CD4-positive, alpha-beta memory T cell (primary cell): ENCODE measurements at regions not wholly inside any gene's neighbourhood (a gene's known extent, or its start where the extent isn't known, plus 50 kb on each side); places are given as distances from the start of the nearest gene placed in this dataset.
"Not testable (repeated sequence)": the region's sequence is repeated elsewhere in the genome, so short reads cannot be mapped to it uniquely, and the experiment has no call there.

Experiments used
- CTCF ChIA-PET: fragments of 350-600 bp; sonication (Branson Sonifier 250); formaldehyde crosslinking; loops from one replicate; lab custom pipeline; 2021; ENCODE audit warnings: inconsistent platforms; ENCODE audit not compliant: partially characterized antibody; lab: Charles Lee
- POLR2A ChIA-PET: fragments of 350-600 bp; sonication (Branson Sonifier 250); formaldehyde crosslinking; loops from one replicate; lab custom pipeline; 2021; ENCODE audit not compliant: partially characterized antibody; lab: Charles Lee
- DNase-seq, 5 donors: peaks; one replicate each; pipeline versions ENCODE4 v3.0.0 to v3.0.0-alpha.2; 2020 to 2022; ENCODE audit warnings: mixed read lengths in 1 of 5
- H3K27ac ChIP-seq: one replicate; pipeline ENCODE4 v1.7.0; 2013; ENCODE audit warnings: low read depth, low read length
- H3K27me3 ChIP-seq: 2 replicates; pipeline ENCODE4 v1.7.0; 2013; ENCODE audit warnings: mild to moderate bottlenecking, low read length, moderate library complexity; ENCODE audit not compliant: insufficient read depth
- H3K36me3 ChIP-seq: 2 replicates; pipeline ENCODE4 v1.7.0; 2013; ENCODE audit warnings: mild to moderate bottlenecking, low read length, moderate library complexity; ENCODE audit not compliant: insufficient read depth
- H3K4me1 ChIP-seq: 2 replicates; pipeline ENCODE4 v1.7.0; 2013; ENCODE audit warnings: mild to moderate bottlenecking, low read length, moderate library complexity; ENCODE audit not compliant: insufficient read depth
- H3K4me3 ChIP-seq, 2 donors: one replicate each; pipeline ENCODE4 v1.7.0; 2013; ENCODE audit warnings: low read length in 2 of 2, mild to moderate bottlenecking in 1 of 2
- H3K9me3 ChIP-seq, 2 donors: one replicate each; pipeline ENCODE4 v1.7.0; 2013; ENCODE audit warnings: low read length in 2 of 2, control low read depth in 1 of 2; ENCODE audit not compliant: control insufficient read depth in 1 of 2
- H3K27ac Mint-ChIP-seq, 7 donors: one replicate each; pipeline ENCODE4 v1.8.0; 2020 to 2021; ENCODE audit warnings: mixed read lengths in 7 of 7, mild to moderate bottlenecking in 6 of 7, inconsistent platforms in 3 of 7, moderate library complexity in 3 of 7
- H3K27me3 Mint-ChIP-seq, 2 donors: one replicate each; pipeline ENCODE4 v1.8.0; 2020 to 2021; ENCODE audit warnings: mixed read lengths in 2 of 2
- H3K36me3 Mint-ChIP-seq, 2 donors: one replicate each; pipeline ENCODE4 v1.8.0; 2020 to 2021; ENCODE audit warnings: mixed read lengths in 2 of 2, inconsistent platforms in 1 of 2, mild to moderate bottlenecking in 1 of 2
- H3K4me1 Mint-ChIP-seq, 4 donors: one replicate each; pipeline ENCODE4 v1.8.0; 2020 to 2021; ENCODE audit warnings: mixed read lengths in 4 of 4, mild to moderate bottlenecking in 1 of 4
- H3K4me3 Mint-ChIP-seq, 8 donors: one replicate each; pipeline ENCODE4 v1.8.0; 2020 to 2021; ENCODE audit warnings: mixed read lengths in 8 of 8, mild to moderate bottlenecking in 7 of 8, moderate library complexity in 6 of 8, inconsistent platforms in 3 of 8
- H3K9me3 Mint-ChIP-seq, 8 donors: one replicate each; pipeline ENCODE4 v1.8.0; 2020 to 2021; ENCODE audit warnings: mixed read lengths in 8 of 8, mild to moderate bottlenecking in 5 of 8, inconsistent platforms in 3 of 8, moderate library complexity in 1 of 8
- intact Hi-C: fragments of 100-400 bp; cut with micrococcal nuclease; formaldehyde crosslinking; loops from one replicate; pipeline ENCODE4 v1.15.1; 2023

- peaks cover 13 to 16% of the 10 kb centered on the region in 2 donors for H3K27me3 Mint-ChIP-seq
- CTCF ChIA-PET, H3K4me1 Mint-ChIP-seq, H3K9me3 Mint-ChIP-seq, H3K27ac ChIP-seq, H3K27ac Mint-ChIP-seq, H3K4me3 ChIP-seq, H3K4me1 ChIP-seq, H3K4me3 Mint-ChIP-seq, DNase-seq, POLR2A ChIA-PET, H3K36me3 Mint-ChIP-seq, intact Hi-C loops, H3K36me3 ChIP-seq, H3K9me3 ChIP-seq, H3K27me3 ChIP-seq: not testable (repeated sequence)
Observed at GRCh38 chr2:48061656-48062055, 155.4 kb upstream of the FBXO11 start.

GRCh38 chr2:48065096-48065495 is 158.8 kb upstream of the FBXO11 start:
- H3K4me3 ChIP-seq: no peak overlapping the region
- H3K27ac ChIP-seq: no peak overlapping the region
- no peak overlapping the region for H3K4me3 Mint-ChIP-seq
- H3K36me3 Mint-ChIP-seq: no peaks in the 10 kb centered on the region
- no peaks in the 10 kb centered on the region for H3K36me3 ChIP-seq
- intact Hi-C loops: no loop called here
- ChIA-PET CTCF (no interaction called here), POLR2A (no interaction called here)
- H3K4me1 ChIP-seq: no peaks in the 10 kb centered on the region
- H3K9me3 Mint-ChIP-seq: peaks cover 0 to 4% (median 0%) of the 10 kb centered on the region in 8 donors
- peak overlapping the region in 1 of 7 donors; percentile 5 for H3K27ac Mint-ChIP-seq
- H3K4me1 Mint-ChIP-seq: no peaks in the 10 kb centered on the region
- H3K27me3 Mint-ChIP-seq: peaks cover 14% of the 10 kb centered on the region in 2 donors
- no peaks in the 10 kb centered on the region for H3K9me3 ChIP-seq
- DNase-seq: no peak
- no peaks in the 10 kb centered on the region for H3K27me3 ChIP-seq

GRCh38 chr2:48066000-48066399 is 159.7 kb upstream of the FBXO11 start:
- DNase-seq: no peak
- H3K27ac Mint-ChIP-seq: no peak overlapping the region
- Histone ChIP-seq H3K9me3 (no peaks in the 10 kb centered on the region), H3K4me1 (no peaks in the 10 kb centered on the region), H3K27me3 (no peaks in the 10 kb centered on the region), H3K27ac (no peak overlapping the region), H3K36me3 (no peaks in the 10 kb centered on the region), H3K4me3 (no peak overlapping the region)
- POLR2A ChIA-PET: no interaction called here
- CTCF ChIA-PET: no interaction called here
- no peak overlapping the region for H3K4me3 Mint-ChIP-seq
- H3K36me3 Mint-ChIP-seq: no peaks in the 10 kb centered on the region
- peaks cover 0 to 3% (median 0%) of the 10 kb centered on the region in 8 donors for H3K9me3 Mint-ChIP-seq
- intact Hi-C loops: no loop called here
- H3K4me1 Mint-ChIP-seq: no peaks in the 10 kb centered on the region
- peaks cover 10 to 14% of the 10 kb centered on the region in 2 donors for H3K27me3 Mint-ChIP-seq

- intact Hi-C loops: no loop called here
- peaks cover 0 to 3% (median 0%) of the 10 kb centered on the region in 8 donors for H3K9me3 Mint-ChIP-seq
- H3K4me3 Mint-ChIP-seq: no peak overlapping the region
- no peak overlapping the region for H3K4me3 ChIP-seq
- H3K36me3 ChIP-seq: no peaks in the 10 kb centered on the region
- no peaks in the 10 kb centered on the region for H3K9me3 ChIP-seq
- ChIA-PET POLR2A (no interaction called here), CTCF (no interaction called here)
- no peak for DNase-seq
- H3K36me3 Mint-ChIP-seq: no peaks in the 10 kb centered on the region
- no peak overlapping the region for H3K27ac Mint-ChIP-seq
- no peaks in the 10 kb centered on the region for H3K27me3 ChIP-seq
- no peaks in the 10 kb centered on the region for H3K4me1 Mint-ChIP-seq
- H3K27me3 Mint-ChIP-seq: peaks cover 6 to 12% of the 10 kb centered on the region in 2 donors
- no peaks in the 10 kb centered on the region for H3K4me1 ChIP-seq
- H3K27ac ChIP-seq: no peak overlapping the region
Observed at GRCh38 chr2:48069769-48070168, 163.5 kb upstream of the FBXO11 start.

- POLR2A ChIA-PET: no interaction called here
- Histone ChIP-seq H3K9me3 (no peaks in the 10 kb centered on the region), H3K4me3 (no peak overlapping the region), H3K27me3 (no peaks in the 10 kb centered on the region), H3K4me1 (no peaks in the 10 kb centered on the region), H3K36me3 (no peaks in the 10 kb centered on the region), H3K27ac (no peak overlapping the region)
- CTCF ChIA-PET: no interaction called here
- H3K4me3 Mint-ChIP-seq: no peak overlapping the region
- DNase-seq: no peak
- intact Hi-C loops: no loop called here
- H3K36me3 Mint-ChIP-seq: no peaks in the 10 kb centered on the region
- H3K27ac Mint-ChIP-seq: no peak overlapping the region
- H3K27me3 Mint-ChIP-seq: peaks cover 6 to 14% of the 10 kb centered on the region in 2 donors
- H3K9me3 Mint-ChIP-seq: peaks cover 0 to 3% (median 0%) of the 10 kb centered on the region in 8 donors
- no peaks in the 10 kb centered on the region for H3K4me1 Mint-ChIP-seq
Observed at GRCh38 chr2:48070415-48070814, 164.1 kb upstream of the FBXO11 start.

GRCh38 chr2:48072583-48072982 is 166.3 kb upstream of the FBXO11 start:
- no peak overlapping the region for H3K4me3 ChIP-seq
- Mint-ChIP-seq H3K36me3 (no peaks in the 10 kb centered on the region), H3K4me1 (no peaks in the 10 kb centered on the region), H3K27ac (no peak overlapping the region), H3K9me3 (peaks cover 0 to 3% (median 0%) of the 10 kb centered on the region in 8 donors), H3K4me3 (no peak overlapping the region), H3K27me3 (peaks cover 6 to 13% of the 10 kb centered on the region in 2 donors)
- intact Hi-C loops: no loop called here
- ChIA-PET CTCF (interaction anchor here (1.1 kb wide), 1 partner anchor 9 kb away, joined by 3 read pairs; no protein-coding TSS in a partner anchor), POLR2A (no interaction called here)
- no peaks in the 10 kb centered on the region for H3K36me3 ChIP-seq
- H3K27ac ChIP-seq: no peak overlapping the region
- no peaks in the 10 kb centered on the region for H3K9me3 ChIP-seq
- no peak for DNase-seq
- no peaks in the 10 kb centered on the region for H3K4me1 ChIP-seq
- no peaks in the 10 kb centered on the region for H3K27me3 ChIP-seq

- intact Hi-C loops: no loop called here
- H3K9me3 ChIP-seq: no peaks in the 10 kb centered on the region
- H3K36me3 ChIP-seq: no peaks in the 10 kb centered on the region
- no peak for DNase-seq
- H3K9me3 Mint-ChIP-seq: no peaks in the 10 kb centered on the region
- H3K4me3 Mint-ChIP-seq: no peak overlapping the region
- peaks cover 2 to 10% of the 10 kb centered on the region in 2 donors for H3K27me3 Mint-ChIP-seq
- no peak overlapping the region for H3K27ac Mint-ChIP-seq
- POLR2A ChIA-PET: no interaction called here
- no peaks in the 10 kb centered on the region for H3K36me3 Mint-ChIP-seq
- H3K4me3 ChIP-seq: no peak overlapping the region
- CTCF ChIA-PET: no interaction called here
- H3K27me3 ChIP-seq: no peaks in the 10 kb centered on the region
- no peaks in the 10 kb centered on the region for H3K4me1 ChIP-seq
- H3K4me1 Mint-ChIP-seq: no peaks in the 10 kb centered on the region
- H3K27ac ChIP-seq: no peak overlapping the region
Observed at GRCh38 chr2:48075631-48076030, 169.3 kb upstream of the FBXO11 start.
